Activated CD8-positive, alpha-beta T cell treated with anti-CD3 and anti-CD28 coated beads for 36 hours (primary cell): ENCODE measurements at regions not wholly inside any gene's neighbourhood (a gene's known extent, or its start where the extent isn't known, plus 50 kb on each side); places are given as distances from the start of the nearest gene placed in this dataset.

Source experiments
- ATAC-seq: fragments of 200-7000 bp; cut with Tn5 transposase; one replicate; pipeline ENCODE4 v1.10.0; 2021; ENCODE audit warnings: mild to moderate bottlenecking, moderate library complexity
- CTCF ChIA-PET: fragments of 350-600 bp; sonication (Branson Sonifier 250); formaldehyde crosslinking; loops from one replicate; lab custom pipeline; 2021; ENCODE audit warnings: antibody characterized with exemption; lab: Charles Lee
- POLR2A ChIA-PET: fragments of 350-600 bp; sonication (Branson Sonifier 250); formaldehyde crosslinking; loops from one replicate; lab custom pipeline; 2021; ENCODE audit warnings: antibody characterized with exemption; lab: Charles Lee
- DNase-seq: peaks from one replicate; pipeline ENCODE4 v3.0.0-alpha.2; 2020
- H3K27ac Mint-ChIP-seq: one replicate; pipeline ENCODE4 v1.8.0; 2021; ENCODE audit warnings: mild to moderate bottlenecking, mixed read lengths
- H3K27me3 Mint-ChIP-seq: one replicate; pipeline ENCODE4 v1.8.0; 2021; ENCODE audit warnings: mixed read lengths
- H3K36me3 Mint-ChIP-seq: one replicate; pipeline ENCODE4 v1.8.0; 2021; ENCODE audit warnings: low read depth, mixed read lengths
- H3K4me1 Mint-ChIP-seq: one replicate; pipeline ENCODE4 v1.8.0; 2021; ENCODE audit warnings: low read depth, mixed read lengths
- H3K4me3 Mint-ChIP-seq: one replicate; pipeline ENCODE4 v1.8.0; 2021; ENCODE audit warnings: mild to moderate bottlenecking, moderate library complexity, mixed read lengths
- H3K9me3 Mint-ChIP-seq: one replicate; pipeline ENCODE4 v1.8.0; 2021; ENCODE audit warnings: mixed read lengths
- CTCF ChIP-seq: fragments of 200-600 bp; IDR thresholded peaks from one replicate; pipeline ENCODE4 v1.8.0; 2022; ENCODE audit warnings: antibody characterized with exemption, mild to moderate bottlenecking
- intact Hi-C: fragments of 100-400 bp; cut with micrococcal nuclease; formaldehyde crosslinking; loops from one replicate; pipeline ENCODE4 v1.10.0; 2022

- Mint-ChIP-seq H3K36me3 (no peaks in the 10 kb centered on the region), H3K4me3 (no peak overlapping the region), H3K27me3 (no peaks in the 10 kb centered on the region), H3K4me1 (no peaks in the 10 kb centered on the region), H3K9me3 (peaks cover 5% of the 10 kb centered on the region), H3K27ac (no peak overlapping the region)
- intact Hi-C loops: no loop called here
- TF ChIP-seq CTCF: no peak
- ATAC-seq (no peak), DNase-seq (no peak)
- CTCF ChIA-PET: no interaction called here
- POLR2A ChIA-PET: no interaction called here
Observed at GRCh38 chr9:134985451-134985850, 67.7 kb upstream of the FCN1 start.

- ChIA-PET POLR2A (interaction anchor here (0.6 kb wide), 1 partner anchor 161 kb away, joined by 3 read pairs; no protein-coding TSS in a partner anchor), CTCF (no interaction called here)
- Mint-ChIP-seq H3K36me3 (no peaks in the 10 kb centered on the region), H3K27me3 (no peaks in the 10 kb centered on the region), H3K27ac (no peak overlapping the region), H3K9me3 (peaks cover 5% of the 10 kb centered on the region), H3K4me3 (no peak overlapping the region), H3K4me1 (no peaks in the 10 kb centered on the region)
- DNase-seq (no peak), ATAC-seq (no peak)
- intact Hi-C loops: no loop called here
- no peak for TF ChIP-seq CTCF
Observed at GRCh38 chr9:134986957-134987356, 69.2 kb upstream of the FCN1 start.

GRCh38 chr9:134987376-134987775, 69.7 kb upstream of the FCN1 start:
- no peaks in the 10 kb centered on the region for H3K27me3 Mint-ChIP-seq
- H3K27ac Mint-ChIP-seq: no peak overlapping the region
- peaks cover 5% of the 10 kb centered on the region for H3K9me3 Mint-ChIP-seq
- H3K4me1 Mint-ChIP-seq: no peaks in the 10 kb centered on the region
- intact Hi-C loops: no loop called here
- no peak for ATAC-seq
- ChIA-PET CTCF (no interaction called here), POLR2A (no interaction called here)
- H3K36me3 Mint-ChIP-seq: no peaks in the 10 kb centered on the region
- DNase-seq: no peak
- no peak overlapping the region for H3K4me3 Mint-ChIP-seq
- no peak for TF ChIP-seq CTCF

DNA sequence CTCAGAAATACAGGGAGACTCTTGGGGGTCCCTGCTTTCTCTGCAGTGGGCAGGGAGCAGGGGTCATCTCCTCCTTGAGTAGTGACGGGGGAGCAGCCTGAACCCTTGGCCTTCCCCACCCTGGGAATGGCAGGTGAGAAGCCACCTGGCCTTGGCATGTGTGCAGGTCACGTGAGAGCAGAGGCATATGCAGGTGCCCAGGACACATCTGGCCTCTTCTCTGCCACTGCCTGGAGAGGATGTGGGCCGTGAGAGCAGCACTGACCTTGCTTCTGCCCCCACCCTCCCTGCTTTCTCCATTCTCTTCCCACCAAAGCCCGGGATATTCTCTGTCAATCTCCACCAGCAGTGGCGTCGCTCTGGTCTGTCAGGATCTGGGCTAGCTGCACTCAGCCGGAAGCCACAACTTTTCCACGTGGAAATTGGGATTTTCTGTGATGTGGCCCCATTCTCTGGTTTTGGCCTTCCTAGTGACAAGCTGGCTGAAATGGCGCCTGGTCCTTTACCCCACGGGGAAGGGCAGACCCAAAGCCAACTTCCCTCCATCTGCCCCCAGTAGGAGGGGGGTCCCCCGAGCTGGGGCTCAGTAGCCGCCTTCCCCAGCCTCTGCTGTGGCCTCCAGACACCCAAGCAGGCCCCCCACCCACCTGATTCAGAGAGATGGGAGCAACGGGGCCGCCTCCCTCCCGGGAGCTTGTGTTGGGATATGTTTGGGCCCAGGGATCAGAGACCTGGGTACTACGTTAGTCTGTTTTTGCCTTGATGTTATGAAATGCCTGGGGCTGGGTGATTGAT, 70.4 kb upstream of the FCN1 start:
- ATAC-seq: no peak
- H3K27me3 Mint-ChIP-seq: no peaks in the 10 kb centered on the region

More for the DNA sequence above, 70.4 kb upstream of the FCN1 start:
- intact Hi-C loops: no loop called here
- Mint-ChIP-seq H3K27ac (no peak overlapping the region), H3K9me3 (peaks cover 5% of the 10 kb centered on the region), H3K4me3 (no peak overlapping the region), H3K36me3 (no peaks in the 10 kb centered on the region), H3K4me1 (no peaks in the 10 kb centered on the region)
- DNase-seq: no peak
- TF ChIP-seq CTCF: no peak
- POLR2A ChIA-PET: no interaction called here
- CTCF ChIA-PET: no interaction called here
